Keratinocyte (primary cell): ENCODE measurements at regions not wholly inside any gene's neighbourhood (a gene's known extent, or its start where the extent isn't known, plus 50 kb on each side); places are given as distances from the start of the nearest gene placed in this dataset.

Experiments
- EZH2 ChIP-seq: IDR thresholded peaks from one replicate; pipeline ENCODE4 v1.6.1; 2012; ENCODE audit warnings: inconsistent platforms, mild to moderate bottlenecking, low read length, moderate library complexity
- TF ChIP-seq, protein P1 (sequence below), 3 experiments: IDR thresholded peaks in 1 of 3; conservative IDR thresholded peaks in 1 of 3; optimal IDR thresholded peaks in 1 of 3; 2 replicates in 2 of 3; 3 replicates in 1 of 3; pipeline versions ENCODE3 to v1.5.1; 2011; ENCODE audit warnings: low read length in 3 of 3, mild to moderate bottlenecking in 3 of 3, moderate library complexity in 2 of 3, control low read depth in 1 of 3, inconsistent platforms in 1 of 3; ENCODE audit not compliant: insufficient read depth in 2 of 3; ENCODE audit errors: extremely low read depth in 1 of 3

- TF ChIP-seq, protein P1, sequence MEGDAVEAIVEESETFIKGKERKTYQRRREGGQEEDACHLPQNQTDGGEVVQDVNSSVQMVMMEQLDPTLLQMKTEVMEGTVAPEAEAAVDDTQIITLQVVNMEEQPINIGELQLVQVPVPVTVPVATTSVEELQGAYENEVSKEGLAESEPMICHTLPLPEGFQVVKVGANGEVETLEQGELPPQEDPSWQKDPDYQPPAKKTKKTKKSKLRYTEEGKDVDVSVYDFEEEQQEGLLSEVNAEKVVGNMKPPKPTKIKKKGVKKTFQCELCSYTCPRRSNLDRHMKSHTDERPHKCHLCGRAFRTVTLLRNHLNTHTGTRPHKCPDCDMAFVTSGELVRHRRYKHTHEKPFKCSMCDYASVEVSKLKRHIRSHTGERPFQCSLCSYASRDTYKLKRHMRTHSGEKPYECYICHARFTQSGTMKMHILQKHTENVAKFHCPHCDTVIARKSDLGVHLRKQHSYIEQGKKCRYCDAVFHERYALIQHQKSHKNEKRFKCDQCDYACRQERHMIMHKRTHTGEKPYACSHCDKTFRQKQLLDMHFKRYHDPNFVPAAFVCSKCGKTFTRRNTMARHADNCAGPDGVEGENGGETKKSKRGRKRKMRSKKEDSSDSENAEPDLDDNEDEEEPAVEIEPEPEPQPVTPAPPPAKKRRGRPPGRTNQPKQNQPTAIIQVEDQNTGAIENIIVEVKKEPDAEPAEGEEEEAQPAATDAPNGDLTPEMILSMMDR (optimal IDR thresholded peaks at IDR 0.05 in 1 of 3, IDR thresholded peaks at IDR 0.05 in 1 of 3, conservative IDR thresholded peaks at IDR 0.05 in 1 of 3; ENCODE audit: extremely low read depth in 1 of 3, insufficient read depth in 2 of 3, low read length in 3 of 3) = no peak
- TF ChIP-seq EZH2 = no peak
These were observed 1347.5 kb upstream of the ADGRB3 start for GRCh38 chr6:67287566-67287965.
